ENCODE measurements at regions not wholly inside any gene's neighbourhood (a gene's known extent, or its start where the extent isn't known, plus 50 kb on each side); places are given as distances from the start of the nearest gene placed in this dataset.

GRCh38 chr16:64864232-64864809, 257.5 kb downstream of the CDH11 start:
- POLR2A ChIA-PET: interaction anchor here (0.6 kb wide), 1 partner anchor 471 kb away, joined by 4 read pairs; no protein-coding TSS in a partner anchor

DNA sequence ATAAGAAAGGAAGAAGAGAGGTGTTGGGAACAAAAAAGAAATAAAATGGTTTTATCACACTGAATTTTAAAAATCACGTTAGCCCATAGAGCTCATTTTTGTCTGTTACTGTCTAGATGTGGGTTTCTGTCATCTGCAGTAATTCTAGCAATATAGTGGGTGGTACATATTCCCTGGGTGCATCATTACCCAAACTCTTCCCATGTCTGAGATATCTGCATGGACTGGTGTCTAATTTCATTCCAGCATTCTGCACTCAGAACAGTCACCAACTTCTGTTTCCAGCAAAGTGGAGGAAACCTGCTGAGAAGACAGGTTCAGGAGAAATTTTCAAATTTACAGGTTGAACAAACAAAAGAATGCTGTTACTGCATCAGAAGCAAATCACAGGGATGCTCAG, 263.8 kb downstream of the CDH11 start:
- no peak overlapping the region for H3K4me3 Mint-ChIP-seq
- ChIA-PET CTCF (interaction anchor here (0.7 kb wide), 2 partner anchors 18 to 1927 kb away, joined by 3 read pairs; no protein-coding TSS in a partner anchor), POLR2A (no interaction called here)
- no peaks in the 10 kb centered on the region for H3K36me3 Mint-ChIP-seq (ENCODE audit: low read depth)
- intact Hi-C loops (cut with DNase I, micrococcal nuclease): no loop called here
- no peaks in the 10 kb centered on the region for H3K4me1 Mint-ChIP-seq
- H3K9me3 Mint-ChIP-seq (ENCODE audit: low read depth): peaks cover 4% of the 10 kb centered on the region
- ATAC-seq (no peak), DNase-seq (no peak)
- no peak overlapping the region for H3K27ac Mint-ChIP-seq
- no peaks in the 10 kb centered on the region for H3K27me3 Mint-ChIP-seq

More at GRCh38 chr16:64864232-64864809, 257.5 kb downstream of the CDH11 start:
- intact Hi-C loops (cut with DNase I, micrococcal nuclease): no loop called here
- ATAC-seq (no peak), DNase-seq (no peak)
- H3K4me1 Mint-ChIP-seq: no peaks in the 10 kb centered on the region
- H3K4me3 Mint-ChIP-seq: no peak overlapping the region
- no peak overlapping the region for H3K27ac Mint-ChIP-seq
- H3K27me3 Mint-ChIP-seq: no peaks in the 10 kb centered on the region
- H3K36me3 Mint-ChIP-seq (ENCODE audit: low read depth): no peaks in the 10 kb centered on the region
- peaks cover 10% of the 10 kb centered on the region for H3K9me3 Mint-ChIP-seq (ENCODE audit: low read depth)
- CTCF ChIA-PET: interaction anchor here (0.8 kb wide), 1 partner anchor 29 kb away, joined by 3 read pairs; no protein-coding TSS in a partner anchor

DNA sequence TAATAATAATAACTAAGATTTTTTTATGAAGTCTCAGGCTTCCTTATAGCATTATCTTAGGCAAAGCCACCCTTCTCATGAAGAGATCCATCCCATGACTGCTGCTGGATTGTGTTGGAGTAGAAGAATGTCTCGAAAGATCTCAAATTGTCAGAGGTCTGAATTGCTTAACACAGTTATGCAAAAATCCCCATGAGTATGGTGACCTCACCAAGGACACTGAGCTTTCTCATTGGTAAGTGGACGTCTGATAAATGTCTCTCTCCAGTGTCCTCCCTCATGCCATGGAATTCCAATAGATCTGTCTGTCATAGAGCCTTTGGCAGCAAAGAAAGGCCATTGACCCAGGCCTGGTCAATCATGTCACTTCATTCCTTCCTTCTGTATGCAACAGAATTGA, 264.5 kb downstream of the CDH11 start:
- Mint-ChIP-seq H3K4me3 (no peak overlapping the region), H3K36me3 (ENCODE audit: low read depth) (no peaks in the 10 kb centered on the region), H3K9me3 (ENCODE audit: low read depth) (peaks cover 4% of the 10 kb centered on the region), H3K27ac (no peak overlapping the region), H3K4me1 (no peaks in the 10 kb centered on the region), H3K27me3 (no peaks in the 10 kb centered on the region)
- ChIA-PET POLR2A (no interaction called here), CTCF (interaction anchor here (0.7 kb wide), 2 partner anchors 17 to 1926 kb away, joined by 3 read pairs; no protein-coding TSS in a partner anchor)
- intact Hi-C loops (cut with DNase I, micrococcal nuclease): no loop called here
- no peak for DNase-seq
- no peak for ATAC-seq

DNA sequence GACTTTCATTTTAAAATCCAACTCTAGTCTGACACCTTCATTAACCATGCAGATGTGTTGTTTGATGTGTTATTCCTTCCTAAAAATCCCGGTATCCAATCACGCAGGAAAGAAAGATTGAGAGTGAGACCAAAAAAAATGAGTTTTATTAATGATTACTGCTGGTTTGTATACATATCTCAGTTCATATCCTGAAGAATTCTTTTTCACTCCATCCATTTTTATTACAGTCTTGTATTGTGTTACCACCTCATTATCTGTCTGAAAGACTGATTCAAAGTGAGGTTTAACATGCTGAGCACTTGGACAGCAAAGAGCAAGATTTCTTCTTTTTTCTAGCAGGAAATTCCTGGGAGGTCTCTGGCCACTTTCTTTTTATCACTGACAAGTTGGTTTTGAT, 268.3 kb downstream of the CDH11 start:
- Mint-ChIP-seq H3K27ac (no peak overlapping the region), H3K4me1 (no peaks in the 10 kb centered on the region), H3K27me3 (no peaks in the 10 kb centered on the region), H3K4me3 (no peak overlapping the region), H3K9me3 (ENCODE audit: low read depth) (peaks cover 5% of the 10 kb centered on the region), H3K36me3 (ENCODE audit: low read depth) (no peaks in the 10 kb centered on the region)
- POLR2A ChIA-PET: no interaction called here
- ATAC-seq: no peak
- CTCF ChIA-PET: no interaction called here
- intact Hi-C loops (cut with DNase I, micrococcal nuclease): no loop called here
- DNase-seq: no peak

DNA sequence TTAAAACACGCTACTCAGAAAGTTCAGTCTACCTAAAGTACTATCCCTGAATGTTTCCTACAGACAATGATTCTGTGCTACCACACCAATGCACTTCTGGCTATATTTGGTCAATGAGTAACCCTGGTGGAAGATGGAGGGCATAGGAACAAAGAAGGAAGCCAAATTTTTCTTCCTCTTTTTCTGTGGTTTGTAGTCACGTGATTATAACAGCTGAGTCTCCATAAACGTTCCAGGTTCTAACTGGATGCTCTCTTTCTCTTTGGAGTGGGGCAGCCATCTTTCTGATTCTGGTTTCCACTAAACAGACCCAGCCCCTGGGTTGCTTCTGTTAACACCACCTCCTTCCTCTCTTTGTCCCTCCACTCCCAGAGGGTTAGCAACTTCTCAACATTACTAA, 274.9 kb downstream of the CDH11 start:
- ATAC-seq (no peak), DNase-seq (no peak)
- H3K9me3 Mint-ChIP-seq (ENCODE audit: low read depth): peaks cover 11% of the 10 kb centered on the region
- ChIA-PET POLR2A (no interaction called here), CTCF (no interaction called here)
- intact Hi-C loops (cut with DNase I, micrococcal nuclease): no loop called here
- H3K36me3 Mint-ChIP-seq (ENCODE audit: low read depth): no peaks in the 10 kb centered on the region
- no peak overlapping the region for H3K4me3 Mint-ChIP-seq
- H3K27me3 Mint-ChIP-seq: no peaks in the 10 kb centered on the region
- H3K27ac Mint-ChIP-seq: no peak overlapping the region
- H3K4me1 Mint-ChIP-seq: no peaks in the 10 kb centered on the region

DNA sequence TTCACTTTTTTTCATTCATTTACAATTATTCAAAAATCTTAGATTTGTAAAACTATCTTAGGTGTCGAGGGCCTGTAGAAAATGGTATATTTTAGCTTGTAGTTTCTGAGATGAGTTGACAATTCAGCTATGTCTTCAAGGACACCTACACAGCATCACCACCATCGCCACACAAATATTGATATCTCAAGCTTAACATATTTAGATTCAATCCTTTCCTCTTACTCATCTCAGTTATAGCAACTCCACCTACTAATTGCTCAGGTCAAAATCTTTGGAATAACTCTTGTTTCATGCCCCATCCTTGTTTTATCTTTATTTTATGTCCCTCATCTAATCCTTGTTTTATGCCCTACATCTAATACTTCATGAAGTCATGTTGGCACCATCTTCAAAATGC, 276.8 kb downstream of the CDH11 start:
- Mint-ChIP-seq H3K36me3 (ENCODE audit: low read depth) (no peaks in the 10 kb centered on the region), H3K4me1 (no peaks in the 10 kb centered on the region), H3K4me3 (no peak overlapping the region), H3K27me3 (no peaks in the 10 kb centered on the region), H3K27ac (no peak overlapping the region), H3K9me3 (ENCODE audit: low read depth) (peaks cover 6% of the 10 kb centered on the region)
- DNase-seq (no peak), ATAC-seq (no peak)
- CTCF ChIA-PET: no interaction called here
- POLR2A ChIA-PET: no interaction called here
- intact Hi-C loops (cut with DNase I, micrococcal nuclease): no loop called here

GRCh38 chr16:64841482-64841881, 280.4 kb downstream of the CDH11 start:
- peaks cover 15% of the 10 kb centered on the region for H3K9me3 Mint-ChIP-seq (ENCODE audit: low read depth)
- CTCF ChIA-PET: no interaction called here
- H3K27ac Mint-ChIP-seq: no peak overlapping the region
- no peak overlapping the region for H3K4me3 Mint-ChIP-seq
- intact Hi-C loops (cut with DNase I, micrococcal nuclease): no loop called here
- DNase-seq (no peak), ATAC-seq (no peak)
- POLR2A ChIA-PET: no interaction called here
- no peaks in the 10 kb centered on the region for H3K4me1 Mint-ChIP-seq
- H3K36me3 Mint-ChIP-seq (ENCODE audit: low read depth): no peaks in the 10 kb centered on the region
- no peaks in the 10 kb centered on the region for H3K27me3 Mint-ChIP-seq

DNA sequence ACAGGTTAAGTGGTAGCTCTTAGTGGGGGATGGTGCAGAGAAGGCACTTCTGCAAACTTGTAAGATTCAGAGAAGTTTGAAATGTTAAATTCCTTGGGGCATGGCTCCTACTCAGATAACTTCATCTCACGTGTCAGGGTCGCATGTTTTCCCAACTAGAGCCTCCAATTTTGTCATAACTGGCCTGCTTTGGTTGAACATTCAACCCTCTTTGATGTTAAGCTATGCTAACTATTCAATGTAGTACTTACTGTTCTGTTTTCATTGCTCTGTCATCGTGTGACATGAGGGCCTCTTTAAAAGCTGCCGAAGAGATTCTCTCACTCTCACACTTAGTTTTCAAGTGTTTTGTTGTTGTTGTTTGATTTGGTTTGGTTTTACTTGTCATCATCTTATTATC, 280.8 kb downstream of the CDH11 start:
- Mint-ChIP-seq H3K4me1 (no peaks in the 10 kb centered on the region), H3K27me3 (no peaks in the 10 kb centered on the region), H3K9me3 (ENCODE audit: low read depth) (peaks cover 16% of the 10 kb centered on the region), H3K36me3 (ENCODE audit: low read depth) (no peaks in the 10 kb centered on the region), H3K27ac (no peak overlapping the region), H3K4me3 (no peak overlapping the region)
- ATAC-seq: no peak
- intact Hi-C loops (cut with DNase I, micrococcal nuclease): no loop called here
- no peak for DNase-seq
- ChIA-PET CTCF (interaction anchor here (0.6 kb wide), 1 partner anchor 9 kb away, joined by 3 read pairs; no protein-coding TSS in a partner anchor), POLR2A (no interaction called here)

- no peaks in the 10 kb centered on the region for H3K4me1 Mint-ChIP-seq
- CTCF ChIA-PET: no interaction called here
Observed at GRCh38 chr16:64830653-64831052, 291.2 kb downstream of the CDH11 start.

DNA sequence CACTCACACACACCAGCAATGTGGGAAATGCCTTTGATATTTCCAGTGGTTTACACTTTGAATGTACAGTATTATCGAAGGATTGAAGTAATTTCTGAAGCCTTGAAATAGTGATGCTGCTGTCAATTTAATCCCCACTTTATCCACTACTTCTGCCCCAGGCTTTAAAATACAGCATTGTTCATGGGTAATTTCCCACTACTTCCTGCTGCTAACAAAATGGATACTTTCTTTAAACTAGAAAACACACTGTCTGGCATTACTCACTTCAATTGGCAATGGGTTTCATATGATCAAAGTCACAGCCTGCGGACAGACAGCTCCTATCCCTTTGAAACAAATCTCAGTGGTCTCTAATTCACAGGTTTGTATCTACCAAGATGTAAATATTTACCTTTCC, 292.2 kb downstream of the CDH11 start:
- no peak for DNase-seq
- ATAC-seq: no peak
- H3K4me1 Mint-ChIP-seq: no peaks in the 10 kb centered on the region
- ChIA-PET POLR2A (no interaction called here), CTCF (no interaction called here)
- H3K36me3 Mint-ChIP-seq (ENCODE audit: low read depth): no peaks in the 10 kb centered on the region
- H3K27me3 Mint-ChIP-seq: no peaks in the 10 kb centered on the region
- intact Hi-C loops (cut with DNase I, micrococcal nuclease): no loop called here
- no peak overlapping the region for H3K27ac Mint-ChIP-seq
- H3K9me3 Mint-ChIP-seq (ENCODE audit: low read depth): peaks cover 25% of the 10 kb centered on the region
- no peak overlapping the region for H3K4me3 Mint-ChIP-seq

More at GRCh38 chr16:64830653-64831052, 291.2 kb downstream of the CDH11 start:
- Mint-ChIP-seq H3K4me3 (no peak overlapping the region), H3K27ac (no peak overlapping the region), H3K27me3 (no peaks in the 10 kb centered on the region), H3K36me3 (ENCODE audit: low read depth) (no peaks in the 10 kb centered on the region), H3K9me3 (ENCODE audit: low read depth) (peaks cover 27% of the 10 kb centered on the region)
- ATAC-seq (no peak), DNase-seq (no peak)
- POLR2A ChIA-PET: no interaction called here
- intact Hi-C loops (cut with DNase I, micrococcal nuclease): no loop called here

- intact Hi-C loops (cut with DNase I, micrococcal nuclease): no loop called here
- no peaks in the 10 kb centered on the region for H3K36me3 Mint-ChIP-seq (ENCODE audit: low read depth)
- H3K4me3 Mint-ChIP-seq: no peak overlapping the region
Observed at GRCh38 chr16:64826374-64826773, 295.5 kb downstream of the CDH11 start.

DNA sequence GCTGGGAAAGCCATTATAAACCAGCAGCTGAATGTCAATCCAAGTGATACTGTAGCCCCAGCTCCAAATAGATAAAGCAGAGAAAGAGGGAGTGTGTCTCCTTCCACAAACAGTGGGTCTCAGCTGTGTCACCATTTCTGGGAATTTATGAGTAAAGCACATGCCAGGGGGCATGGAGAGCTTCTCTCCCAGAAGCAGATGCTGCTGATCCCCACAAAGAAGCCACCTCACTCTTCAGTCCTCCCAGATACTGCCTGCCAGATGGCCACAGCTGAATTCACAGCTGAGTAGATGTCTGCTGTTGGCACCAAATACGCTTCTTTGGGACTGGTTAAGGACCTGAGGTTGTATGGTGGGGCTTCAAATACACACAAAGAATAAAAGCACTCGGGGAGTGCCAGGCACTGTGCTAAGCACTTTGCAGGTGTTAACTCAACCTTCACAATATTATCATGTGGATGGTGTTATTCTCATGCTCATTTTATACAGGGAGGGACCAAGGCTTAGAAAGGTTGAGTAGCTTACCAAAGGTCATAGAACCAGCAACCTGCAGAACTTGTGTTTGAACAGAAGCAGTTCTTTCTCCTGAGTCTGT, 298.3 kb downstream of the CDH11 start:
- H3K4me1 Mint-ChIP-seq: no peaks in the 10 kb centered on the region

More at GRCh38 chr16:64826374-64826773, 295.5 kb downstream of the CDH11 start:
- POLR2A ChIA-PET: no interaction called here
- no peaks in the 10 kb centered on the region for H3K27me3 Mint-ChIP-seq
- H3K9me3 Mint-ChIP-seq (ENCODE audit: low read depth): peaks cover 11% of the 10 kb centered on the region
- DNase-seq: no peak
- no peak overlapping the region for H3K27ac Mint-ChIP-seq
- no peak for ATAC-seq
- CTCF ChIA-PET: no interaction called here
- H3K4me1 Mint-ChIP-seq: no peaks in the 10 kb centered on the region

More for the DNA sequence above, 298.3 kb downstream of the CDH11 start:
- no peak overlapping the region for H3K4me3 Mint-ChIP-seq
- ChIA-PET CTCF (no interaction called here), POLR2A (no interaction called here)
- ATAC-seq (no peak), DNase-seq (no peak)
- intact Hi-C loops (cut with DNase I, micrococcal nuclease): no loop called here
- peaks cover 8% of the 10 kb centered on the region for H3K9me3 Mint-ChIP-seq (ENCODE audit: low read depth)
- H3K27me3 Mint-ChIP-seq: no peaks in the 10 kb centered on the region
- no peak overlapping the region for H3K27ac Mint-ChIP-seq
- H3K36me3 Mint-ChIP-seq (ENCODE audit: low read depth): no peaks in the 10 kb centered on the region
